Activated CD8-positive, alpha-beta T cell treated with anti-CD3 and anti-CD28 coated beads, Interleukin-2, amount 10 ng/mL, durations not matched to agents 7 days and 5 days (primary cell): ENCODE measurements at regions not wholly inside any gene's neighbourhood (a gene's known extent, or its start where the extent isn't known, plus 50 kb on each side); places are given as distances from the start of the nearest gene placed in this dataset.

ENCODE experiments used
- ATAC-seq: fragments of 150-1000 bp; cut with Tn5 transposase; one replicate; pipeline ENCODE4 v1.10.0; 2021; ENCODE audit warnings: moderate library complexity
- CTCF ChIA-PET: fragments of 350-600 bp; sonication (Branson Sonifier 250); formaldehyde crosslinking; loops from one replicate; lab custom pipeline; 2021; ENCODE audit warnings: antibody characterized with exemption; lab: Charles Lee
- POLR2A ChIA-PET: fragments of 350-600 bp; sonication (Branson Sonifier 250); formaldehyde crosslinking; loops from one replicate; lab custom pipeline; 2021; ENCODE audit warnings: antibody characterized with exemption; lab: Charles Lee
- DNase-seq: peaks from one replicate; pipeline ENCODE4 v3.0.0-alpha.2; 2020
- H3K27ac Mint-ChIP-seq: one replicate; pipeline ENCODE4 v1.8.0; 2021; ENCODE audit warnings: mild to moderate bottlenecking, mixed read lengths
- H3K27me3 Mint-ChIP-seq: one replicate; pipeline ENCODE4 v1.8.0; 2021; ENCODE audit warnings: low read depth, mixed read lengths
- H3K36me3 Mint-ChIP-seq: one replicate; pipeline ENCODE4 v1.8.0; 2021; ENCODE audit warnings: low read depth, mixed read lengths
- H3K4me1 Mint-ChIP-seq: one replicate; pipeline ENCODE4 v1.8.0; 2021; ENCODE audit warnings: low read depth, mixed read lengths
- H3K4me3 Mint-ChIP-seq: one replicate; pipeline ENCODE4 v1.8.0; 2021; ENCODE audit warnings: mild to moderate bottlenecking, mixed read lengths
- H3K9me3 Mint-ChIP-seq: one replicate; pipeline ENCODE4 v1.8.0; 2022; ENCODE audit warnings: mixed read lengths; ENCODE audit not compliant: insufficient read depth

GRCh38 chr21:34192646-34193285, 119.4 kb downstream of the MRPS6 start:
- Mint-ChIP-seq H3K27me3 (no peaks in the 10 kb centered on the region), H3K36me3 (peaks cover 28% of the 10 kb centered on the region), H3K4me3 (no peak overlapping the region), H3K27ac (peak overlapping the region; percentile 84), H3K4me1 (peaks cover 54% of the 10 kb centered on the region), H3K9me3 (peaks cover 16% of the 10 kb centered on the region)
- ChIA-PET CTCF (interaction anchor here (0.9 to 2.0 kb wide), 6 partner anchors 9 to 268 kb away, joined by 3 to 11 read pairs (median 4); no protein-coding TSS in a partner anchor), POLR2A (interaction anchor here (0.8 to 1.3 kb wide), 6 partner anchors 10 to 64 kb away, joined by 3 to 5 read pairs (median 4); no protein-coding TSS in a partner anchor)
- DNase-seq: peak; percentile 50
- peak; percentile 85 for ATAC-seq

DNA sequence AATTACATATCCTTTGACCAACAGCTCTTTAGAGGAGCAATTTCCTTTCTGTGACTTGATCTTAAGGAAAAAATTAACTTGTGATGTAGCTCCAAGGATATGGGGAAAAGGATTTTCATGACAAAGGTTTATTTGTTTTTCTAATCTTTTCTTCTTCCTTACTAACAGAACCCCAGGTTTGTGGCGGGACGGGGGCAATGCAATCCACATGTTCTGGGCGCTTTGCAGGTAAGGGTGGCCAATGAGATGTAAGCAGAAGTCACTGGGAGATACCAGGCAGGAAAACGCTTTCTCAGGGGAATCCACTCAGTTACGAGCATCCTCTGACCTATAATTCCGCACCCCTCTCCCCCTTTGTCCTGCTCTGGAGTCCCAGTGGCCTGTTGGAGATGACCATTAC, 122.0 kb downstream of the MRPS6 start:
- ATAC-seq (no peak), DNase-seq (no peak)
- ChIA-PET POLR2A (no interaction called here), CTCF (interaction anchor here (2.7 kb wide), 1 partner anchor 271 kb away, joined by 7 read pairs; no protein-coding TSS in a partner anchor)
- Mint-ChIP-seq H3K27me3 (no peaks in the 10 kb centered on the region), H3K9me3 (peaks cover 3% of the 10 kb centered on the region), H3K36me3 (peaks cover 17% of the 10 kb centered on the region), H3K27ac (no peak overlapping the region), H3K4me1 (peaks cover 62% of the 10 kb centered on the region), H3K4me3 (no peak overlapping the region)

DNA sequence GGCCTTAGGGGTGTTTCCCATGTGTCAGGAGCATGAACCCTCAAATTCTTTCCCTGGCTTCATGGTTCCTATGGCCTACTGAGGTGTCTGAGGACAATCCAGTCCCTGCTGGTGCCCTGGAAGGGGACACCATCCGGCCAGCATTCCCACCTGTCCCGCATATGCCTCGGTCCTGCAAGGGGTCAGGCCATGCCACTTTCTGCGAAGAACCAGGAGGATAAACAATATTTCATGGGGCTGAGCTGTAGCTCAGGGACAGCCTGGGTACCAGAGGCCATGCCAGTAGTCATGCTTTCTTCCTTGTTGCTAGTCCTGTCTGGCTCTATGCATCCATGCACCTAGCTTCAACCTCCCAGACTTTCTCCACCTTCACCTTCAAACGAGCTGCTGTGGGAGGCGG, 123.6 kb downstream of the MRPS6 start:
- CTCF ChIA-PET: interaction anchor here (2.7 to 4.5 kb wide), 4 partner anchors 42 to 273 kb away, joined by 7 to 22 read pairs (median 12); no protein-coding TSS in a partner anchor
- Mint-ChIP-seq H3K9me3 (no peaks in the 10 kb centered on the region), H3K4me1 (peaks cover 63% of the 10 kb centered on the region)

DNA sequence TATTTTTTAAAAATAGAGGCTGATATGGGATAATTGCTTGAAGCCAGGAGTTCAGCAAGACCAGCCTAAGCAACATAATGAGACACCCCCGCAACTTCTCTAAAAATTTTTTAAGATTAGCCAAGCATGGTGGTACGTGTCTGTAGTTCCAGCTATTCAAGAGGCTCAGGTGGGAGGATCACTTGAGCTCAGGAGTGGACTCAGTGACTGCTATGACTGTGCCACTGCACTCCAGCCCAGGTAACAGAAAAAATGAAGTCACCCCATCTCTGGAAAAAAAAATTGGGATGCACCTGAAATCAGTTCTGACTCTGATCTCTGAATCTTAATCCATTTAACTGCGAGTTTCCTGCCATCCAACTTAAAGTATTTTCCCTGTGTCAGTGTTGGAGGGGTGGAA, 124.2 kb downstream of the MRPS6 start:
- H3K4me3 Mint-ChIP-seq: no peak overlapping the region
- POLR2A ChIA-PET: interaction anchor here (1.9 to 2.6 kb wide), 2 partner anchors 68 to 249 kb away, joined by 8 to 12 read pairs; no protein-coding TSS in a partner anchor
- no peak for ATAC-seq
- H3K4me1 Mint-ChIP-seq: peaks cover 65% of the 10 kb centered on the region
- H3K27ac Mint-ChIP-seq: peak overlapping the region; percentile 96
- H3K36me3 Mint-ChIP-seq: peaks cover 16% of the 10 kb centered on the region
- H3K27me3 Mint-ChIP-seq: no peaks in the 10 kb centered on the region
- CTCF ChIA-PET: interaction anchor here (1.0 to 4.5 kb wide), 4 partner anchors 9 to 274 kb away, joined by 3 to 22 read pairs (median 12); no protein-coding TSS in a partner anchor
- no peaks in the 10 kb centered on the region for H3K9me3 Mint-ChIP-seq
- DNase-seq: no peak

More for the DNA sequence above, 123.6 kb downstream of the MRPS6 start:
- peaks cover 16% of the 10 kb centered on the region for H3K36me3 Mint-ChIP-seq
- no peaks in the 10 kb centered on the region for H3K27me3 Mint-ChIP-seq
- no peak overlapping the region for H3K4me3 Mint-ChIP-seq
- ATAC-seq (no peak), DNase-seq (no peak)
- POLR2A ChIA-PET: no interaction called here
- H3K27ac Mint-ChIP-seq: no peak overlapping the region

DNA sequence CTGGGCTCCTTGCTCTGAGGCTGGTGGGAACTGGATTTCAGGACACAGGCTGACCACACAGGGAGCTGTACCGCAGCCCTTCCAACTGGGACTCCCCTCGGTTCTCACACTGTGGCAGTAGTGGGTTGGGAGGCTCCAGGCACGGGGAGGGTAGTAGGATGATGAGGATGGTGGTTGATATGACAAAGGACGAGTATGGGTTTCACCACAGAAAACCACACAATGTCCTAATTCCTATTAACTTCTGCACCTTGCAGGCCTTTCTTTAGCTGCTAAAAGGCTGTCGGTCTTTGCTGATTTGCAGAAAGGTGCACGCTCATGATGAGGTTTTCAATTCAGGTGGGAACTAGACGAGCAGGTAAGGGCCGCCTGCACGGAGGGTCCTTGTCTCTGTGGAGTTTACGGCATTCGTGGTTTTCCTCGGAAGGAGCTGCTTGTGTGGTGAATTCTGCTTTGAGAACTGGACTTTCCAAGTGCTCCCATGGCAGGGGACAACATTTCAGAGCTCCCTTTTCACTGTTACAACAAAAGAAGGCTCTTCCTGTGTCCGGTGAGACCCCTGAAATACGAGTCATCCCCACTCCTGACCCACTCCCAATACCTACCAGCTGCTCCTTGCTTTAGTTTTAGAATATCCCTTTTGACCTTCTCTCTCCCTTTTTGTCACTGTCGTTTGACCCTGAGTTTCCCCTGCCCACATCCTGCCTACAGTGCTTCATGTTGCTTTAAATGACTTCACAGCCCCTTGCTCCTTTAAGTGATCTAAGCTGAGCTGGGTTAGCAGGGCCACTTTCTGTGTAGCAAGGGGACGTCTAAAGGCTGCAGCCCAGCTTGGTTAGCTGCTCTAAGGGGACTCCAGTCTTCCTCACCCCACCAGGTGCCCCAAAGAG, 125.1 kb downstream of the MRPS6 start:
- POLR2A ChIA-PET: interaction anchor here (0.8 to 2.6 kb wide), 5 partner anchors 44 to 267 kb away, joined by 3 to 17 read pairs (median 8); no protein-coding TSS in a partner anchor
- ATAC-seq: peak; percentile 79
- Mint-ChIP-seq H3K9me3 (no peaks in the 10 kb centered on the region), H3K27ac (peak overlapping the region; percentile 96), H3K36me3 (peaks cover 14% of the 10 kb centered on the region), H3K4me3 (peak overlapping the region; percentile 49), H3K4me1 (peaks cover 59% of the 10 kb centered on the region), H3K27me3 (no peaks in the 10 kb centered on the region)
- DNase-seq: peak; percentile 75
- CTCF ChIA-PET: interaction anchor here (0.9 to 4.5 kb wide), 12 partner anchors 8 to 275 kb away, joined by 3 to 22 read pairs (median 3); no protein-coding TSS in a partner anchor

DNA sequence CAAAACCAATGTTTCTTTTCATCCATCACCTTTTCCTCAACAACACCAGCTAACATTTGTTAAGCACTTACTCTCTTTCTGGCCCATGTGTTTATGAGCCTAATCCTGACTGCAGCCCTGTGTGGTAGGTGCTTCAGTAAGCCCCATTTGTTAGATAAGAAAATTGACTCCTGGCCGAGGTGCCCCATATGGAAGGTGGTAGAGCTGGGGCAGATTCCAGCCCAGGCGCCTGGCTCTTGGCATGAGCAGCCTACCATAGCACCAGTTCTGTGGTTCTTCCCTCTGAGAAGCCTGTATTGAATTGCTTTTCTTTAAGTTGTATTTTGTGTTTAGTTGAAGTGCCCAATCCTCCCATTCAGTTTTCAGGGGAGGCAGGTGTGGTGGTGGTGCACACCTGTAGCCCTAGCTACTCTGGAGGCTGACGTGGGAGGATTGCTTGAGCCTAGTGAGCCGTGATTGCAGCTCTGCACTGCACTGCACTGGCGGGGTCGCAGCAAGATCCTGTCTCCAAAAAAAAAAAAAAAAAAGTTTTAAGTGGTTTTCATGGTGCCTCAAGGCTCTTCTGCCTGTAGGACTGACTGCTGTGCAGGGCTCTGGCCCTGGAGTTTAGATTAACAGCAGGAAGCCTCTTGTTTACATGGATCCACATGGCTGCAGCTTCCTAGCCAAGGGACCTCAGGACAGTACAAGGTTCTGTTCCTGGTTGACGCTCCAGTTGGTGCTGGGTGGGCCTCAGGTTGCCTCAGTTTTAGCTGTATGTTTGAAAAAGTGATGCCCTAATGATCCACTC, 125.9 kb downstream of the MRPS6 start:
- H3K4me3 Mint-ChIP-seq: peak overlapping the region; percentile 49
- peak; percentile 37 for ATAC-seq
- no peaks in the 10 kb centered on the region for H3K9me3 Mint-ChIP-seq

GRCh38 chr21:34200288-34200905, 127.0 kb downstream of the MRPS6 start:
- Mint-ChIP-seq H3K27ac (peak overlapping the region; percentile 26), H3K4me3 (no peak overlapping the region), H3K27me3 (no peaks in the 10 kb centered on the region), H3K9me3 (no peaks in the 10 kb centered on the region), H3K36me3 (peaks cover 9% of the 10 kb centered on the region), H3K4me1 (peaks cover 56% of the 10 kb centered on the region)
- DNase-seq (no peak), ATAC-seq (no peak)
- POLR2A ChIA-PET: interaction anchor here (1.1 to 2.6 kb wide), 3 partner anchors 46 to 252 kb away, joined by 4 to 17 read pairs (median 12); no protein-coding TSS in a partner anchor
- CTCF ChIA-PET: interaction anchor here (2.0 to 4.5 kb wide), 7 partner anchors 45 to 277 kb away, joined by 5 to 22 read pairs (median 12); no protein-coding TSS in a partner anchor

More for the DNA sequence above, 125.9 kb downstream of the MRPS6 start:
- DNase-seq: no peak
- ChIA-PET CTCF (interaction anchor here (1.0 to 4.5 kb wide), 9 partner anchors 12 to 276 kb away, joined by 3 to 22 read pairs (median 4); no protein-coding TSS in a partner anchor), POLR2A (interaction anchor here (0.6 to 2.6 kb wide), 6 partner anchors 45 to 268 kb away, joined by 3 to 17 read pairs (median 6); no protein-coding TSS in a partner anchor)
- H3K4me1 Mint-ChIP-seq: peaks cover 56% of the 10 kb centered on the region
- peaks cover 9% of the 10 kb centered on the region for H3K36me3 Mint-ChIP-seq
- H3K27me3 Mint-ChIP-seq: no peaks in the 10 kb centered on the region
- peak overlapping the region; percentile 96 for H3K27ac Mint-ChIP-seq

DNA sequence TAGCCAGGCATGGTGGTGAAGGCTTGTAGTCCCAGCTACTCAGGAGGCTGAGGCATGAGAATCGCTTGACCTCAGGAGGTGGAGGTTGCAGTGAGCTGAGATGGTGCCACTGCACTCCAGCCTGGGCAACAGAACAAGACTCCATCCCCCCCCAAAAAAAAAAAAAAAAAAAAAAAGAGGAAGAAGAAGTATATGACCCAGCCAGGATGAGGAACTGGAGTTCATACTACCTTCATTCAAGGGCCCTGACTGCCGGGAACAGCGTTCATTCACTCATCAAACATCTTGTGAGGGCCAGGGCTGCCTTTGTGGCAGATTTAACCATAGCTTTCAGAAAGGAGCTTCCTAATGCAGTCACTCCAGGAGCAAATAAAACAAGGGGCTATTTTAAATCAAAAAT, 127.6 kb downstream of the MRPS6 start:
- peaks cover 60% of the 10 kb centered on the region for H3K4me1 Mint-ChIP-seq
- no peak for ATAC-seq

GRCh38 chr21:34201481-34201858, 128.1 kb downstream of the MRPS6 start:
- peaks cover 65% of the 10 kb centered on the region for H3K4me1 Mint-ChIP-seq
- no peaks in the 10 kb centered on the region for H3K27me3 Mint-ChIP-seq
- H3K9me3 Mint-ChIP-seq: no peaks in the 10 kb centered on the region
- H3K36me3 Mint-ChIP-seq: peaks cover 9% of the 10 kb centered on the region
- ChIA-PET POLR2A (interaction anchor here (0.6 to 2.0 kb wide), 3 partner anchors 47 to 270 kb away, joined by 3 to 6 read pairs (median 4); no protein-coding TSS in a partner anchor), CTCF (interaction anchor here (1.2 to 3.5 kb wide), 7 partner anchors 9 to 278 kb away, joined by 5 to 20 read pairs (median 7); no protein-coding TSS in a partner anchor)
- DNase-seq (no peak), ATAC-seq (no peak)
- H3K27ac Mint-ChIP-seq: peak overlapping the region; percentile 85
- peak overlapping the region; percentile 73 for H3K4me3 Mint-ChIP-seq

More for the DNA sequence above, 127.6 kb downstream of the MRPS6 start:
- H3K36me3 Mint-ChIP-seq: peaks cover 9% of the 10 kb centered on the region
- no peaks in the 10 kb centered on the region for H3K27me3 Mint-ChIP-seq
- no peak for DNase-seq
- ChIA-PET CTCF (interaction anchor here (1.5 to 3.5 kb wide), 5 partner anchors 8 to 277 kb away, joined by 5 to 20 read pairs (median 7); no protein-coding TSS in a partner anchor), POLR2A (interaction anchor here (1.1 kb wide), 1 partner anchor 46 kb away, joined by 4 read pairs; no protein-coding TSS in a partner anchor)
- H3K9me3 Mint-ChIP-seq: no peaks in the 10 kb centered on the region
- peak overlapping the region; percentile 85 for H3K27ac Mint-ChIP-seq
- H3K4me3 Mint-ChIP-seq: peak overlapping the region; percentile 73
